HCT116 (cell line): ENCODE measurements at regions not wholly inside any gene's neighbourhood (a gene's known extent, or its start where the extent isn't known, plus 50 kb on each side); places are given as distances from the start of the nearest gene placed in this dataset.

Experiments used
- ATAC-seq: fragments of 200-7000 bp; cut with Tn5 transposase; 2 replicates; pipeline ENCODE4 v1.9.1; 2020; ENCODE audit warnings: mild to moderate bottlenecking, moderate library complexity
- BruUV-seq: library from RNA; stranded (reverse); fragments of 400-500 nt; replicated peaks from 2 replicates; lab custom pipeline; 2021; lab: Mats Ljungman, UMichigan
- CTCF ChIA-PET: fragments of 300-600 bp; sonication (Branson Sonifier 250); formaldehyde crosslinking; loops from one replicate; lab custom pipeline; 2021; ENCODE audit warnings: antibody characterized with exemption; lab: Charles Lee
- POLR2A ChIA-PET: fragments of 300-600, 350-600 bp; sonication (Branson Sonifier 250); formaldehyde crosslinking; loops from one replicate; lab custom pipeline; 2021; ENCODE audit warnings: antibody characterized with exemption; lab: Charles Lee
- RAD21 ChIA-PET, 2 experiments: fragments of 300-600 bp; sonication (Branson Sonifier 250); formaldehyde crosslinking; loops; one replicate each; lab custom pipeline; 2023; ENCODE audit warnings: low total read pairs in 2 of 2; ENCODE audit not compliant: uncharacterized antibody in 2 of 2, unreplicated experiment in 2 of 2, low non-redundant PET in 1 of 2; lab: Charles Lee
- DNase-seq: peaks from one replicate; pipeline ENCODE4 v3.0.0-alpha.2; 2010; ENCODE audit warnings: low read depth, low spot score
- H2AFZ ChIP-seq: fragments of 200-600 bp; shearing (Covaris generic), sonication (generic); 2 replicates; pipeline ENCODE4 v1.6.1; 2017; ENCODE audit warnings: low read depth, mixed run types, mixed read lengths, antibody characterized with exemption, low read length; ENCODE audit not compliant: poor library complexity, severe bottlenecking
- H3K27ac ChIP-seq: 2 replicates; pipeline ENCODE4 v1.5.1; 2012; ENCODE audit warnings: low read depth, low read length
- H3K27me3 ChIP-seq: fragments of 200-600 bp; sonication (generic); 2 replicates; pipeline ENCODE4 v1.6.1; 2016; ENCODE audit warnings: mixed run types, low read length, mixed read lengths; ENCODE audit not compliant: insufficient read depth
- H3K36me3 ChIP-seq, 2 experiments: fragments of 200-500 bp in 1 of 2; fragments of 200-600 bp in 1 of 2; sonication (Bioruptor generic) in 1 of 2; sonication (generic) in 1 of 2; 2 replicates each; pipeline versions ENCODE4 v1.5.1 to v1.6.1; 2014 to 2016; ENCODE audit warnings: low read length in 2 of 2, inconsistent platforms in 1 of 2, mixed read lengths in 1 of 2, mixed run types in 1 of 2; ENCODE audit not compliant: insufficient read depth in 2 of 2, control insufficient read depth in 1 of 2
- H3K4me1 ChIP-seq, 2 experiments: fragments of 200-600 bp in 1 of 2; sonication (generic) in 1 of 2; 2 replicates each; pipeline versions ENCODE4 v1.5.1 to v1.6.1; 2012 to 2017; ENCODE audit warnings: low read length in 2 of 2, inconsistent platforms in 1 of 2, mild to moderate bottlenecking in 1 of 2, mixed read lengths in 1 of 2, mixed run types in 1 of 2, moderate library complexity in 1 of 2; ENCODE audit not compliant: insufficient read depth in 2 of 2, control insufficient read depth in 1 of 2
- H3K4me2 ChIP-seq: fragments of 200-600 bp; sonication (generic); 2 replicates; pipeline ENCODE4 v1.6.1; 2017; ENCODE audit warnings: mixed run types, low read length, mixed read lengths
- H3K4me3 ChIP-seq, 2 experiments: fragments of 200-600 bp in 1 of 2; sonication (generic) in 1 of 2; replicated peaks in 1 of 2; 2 replicates each; pipeline ENCODE4 v1.5.1; 2011 to 2016; ENCODE audit warnings: low read length in 2 of 2, control low read depth in 1 of 2, low read depth in 1 of 2, mild to moderate bottlenecking in 1 of 2, mixed read lengths in 1 of 2, mixed run types in 1 of 2
- H3K79me2 ChIP-seq: fragments of 200-600 bp; sonication (generic); 2 replicates; pipeline ENCODE4 v1.6.1; 2017; ENCODE audit warnings: mild to moderate bottlenecking, mixed run types, low read length, moderate library complexity, mixed read lengths; ENCODE audit not compliant: insufficient read depth
- H3K9ac ChIP-seq: fragments of 200-600 bp; sonication (generic); 2 replicates; pipeline ENCODE4 v1.6.1; 2016; ENCODE audit warnings: low read length, mixed read lengths
- H3K9me2 ChIP-seq: fragments of 200-600 bp; sonication (generic), shearing (Covaris generic); 2 replicates; pipeline ENCODE4 v1.6.1; 2017; ENCODE audit warnings: mixed run types, mild to moderate bottlenecking, moderate library complexity; ENCODE audit not compliant: insufficient read depth
- H3K9me3 ChIP-seq, 2 experiments: fragments of 200-500 bp in 1 of 2; fragments of 200-600 bp in 1 of 2; sonication (Bioruptor generic) in 1 of 2; sonication (generic) in 1 of 2; 2 replicates each; pipeline ENCODE4 v1.6.1; 2014 to 2017; ENCODE audit warnings: low read length in 2 of 2, mixed read lengths in 2 of 2, inconsistent platforms in 1 of 2, low read depth in 1 of 2, mild to moderate bottlenecking in 1 of 2, mixed run types in 1 of 2, moderate library complexity in 1 of 2; ENCODE audit not compliant: control insufficient read depth in 1 of 2, insufficient read depth in 1 of 2
- H4K20me1 ChIP-seq: fragments of 200-600 bp; sonication (generic), shearing (Covaris generic); 2 replicates; pipeline ENCODE4 v1.6.1; 2017; ENCODE audit warnings: mixed run types, mild to moderate bottlenecking, moderate library complexity; ENCODE audit not compliant: insufficient read depth
- CEBPB ChIP-seq: IDR thresholded peaks from 2 replicates; pipeline ENCODE4 v1.6.1; 2012; ENCODE audit warnings: low read depth
- CTCF ChIP-seq, 3 experiments: fragments of 200-600 bp in 1 of 3; sonication (generic) in 1 of 3; IDR thresholded peaks in 2 of 3; conservative IDR thresholded peaks in 1 of 3; 2 replicates each; pipeline ENCODE4 v1.5.1; 2012 to 2017; ENCODE audit warnings: low read depth in 2 of 3, low read length in 2 of 3, antibody characterized with exemption in 1 of 3, borderline replicate concordance in 1 of 3, control low read depth in 1 of 3, mild to moderate bottlenecking in 1 of 3, mixed read lengths in 1 of 3, mixed run types in 1 of 3, moderate library complexity in 1 of 3; ENCODE audit not compliant: insufficient read depth in 1 of 3
- EGR1 ChIP-seq: IDR thresholded peaks from 2 replicates; pipeline ENCODE4 v1.6.1; 2012; ENCODE audit warnings: low read depth
- EZH2 ChIP-seq: fragments of 200-600 bp; sonication (generic); IDR thresholded peaks from 2 replicates; pipeline ENCODE4 v1.6.1; 2017; ENCODE audit warnings: antibody characterized with exemption, mixed run types
- EZH2phosphoT487 ChIP-seq: fragments of 200-600 bp; IDR thresholded peaks from 2 replicates; pipeline ENCODE4 v1.6.1; 2018; ENCODE audit warnings: antibody characterized with exemption, borderline replicate concordance
- MAX ChIP-seq: IDR thresholded peaks from 2 replicates; pipeline ENCODE4 v1.6.1; 2012
- POLR2A ChIP-seq: IDR thresholded peaks from 2 replicates; pipeline ENCODE4 v1.7.0; 2011; ENCODE audit warnings: borderline replicate concordance; ENCODE audit not compliant: insufficient read depth, insufficient read length; ENCODE audit errors: extremely low read depth
- RAD21 ChIP-seq: IDR thresholded peaks from 2 replicates; pipeline ENCODE4 v1.6.1; 2012; ENCODE audit warnings: low read depth, mild to moderate bottlenecking
- REST ChIP-seq: IDR thresholded peaks from 2 replicates; pipeline ENCODE4 v1.6.1; 2012; ENCODE audit warnings: low read depth
- SIN3A ChIP-seq: IDR thresholded peaks from 2 replicates; pipeline ENCODE4 v1.6.1; 2012; ENCODE audit warnings: low read depth
- SP1 ChIP-seq: IDR thresholded peaks from 2 replicates; pipeline ENCODE4 v1.6.1; 2012; ENCODE audit warnings: low read depth
- YY1 ChIP-seq: IDR thresholded peaks from 2 replicates; pipeline ENCODE4 v1.6.1; 2011; ENCODE audit warnings: low read length, low read depth, moderate library complexity, mild to moderate bottlenecking; ENCODE audit not compliant: insufficient replicate concordance; ENCODE audit errors: extremely low read depth
- ZBTB33 ChIP-seq: IDR thresholded peaks from 2 replicates; pipeline ENCODE4 v1.6.1; 2011; ENCODE audit warnings: mild to moderate bottlenecking, low read length, moderate library complexity; ENCODE audit not compliant: insufficient replicate concordance; ENCODE audit errors: extremely low read depth
- ZNF274 ChIP-seq: fragments of 200-500 bp; sonication (Bioruptor generic); IDR thresholded peaks from 2 replicates; pipeline ENCODE4 v1.6.1; 2014; ENCODE audit warnings: mild to moderate bottlenecking, low read depth, low read length, inconsistent platforms
- intact Hi-C: fragments of 100-400 bp; cut with micrococcal nuclease; formaldehyde crosslinking; loops from 2 replicates; pipeline ENCODE4 v1.10.0; 2022

- Histone ChIP-seq H3K79me2 (no peaks in the 10 kb centered on the region), H3K27ac (no peak overlapping the region), H3K9me3 (no peaks in the 10 kb centered on the region), H2AFZ (no peak overlapping the region), H3K27me3 (no peaks in the 10 kb centered on the region), H4K20me1 (no peaks in the 10 kb centered on the region), H3K9me2 (no peaks in the 10 kb centered on the region), H3K4me2 (no peak overlapping the region), H3K9ac (no peak overlapping the region), H3K4me3 (no peak overlapping the region), H3K4me1 (no peaks in the 10 kb centered on the region), H3K36me3 (no peaks in the 10 kb centered on the region)
- ATAC-seq = peak; percentile 63
- ChIA-PET RAD21 (no interaction called here), POLR2A (no interaction called here), CTCF (no interaction called here)
- no peak for TF ChIP-seq YY1
- TF ChIP-seq CTCF (IDR thresholded peaks at IDR 0.05 in 2 of 3, conservative IDR thresholded peaks at IDR 0.05 in 1 of 3; ENCODE audit: borderline replicate concordance in 1 of 3, insufficient read depth in 1 of 3, low read depth in 2 of 3, low read length in 2 of 3) = peak in 2 of 3 experiments; percentile 27 to 41; a peak in 3 of 6 replicates
- no peak for TF ChIP-seq EZH2
- TF ChIP-seq MAX = no peak
- no peak for TF ChIP-seq REST
- no peak for TF ChIP-seq ZNF274
- no peak for TF ChIP-seq EGR1
- TF ChIP-seq RAD21 = peak; percentile 40
- TF ChIP-seq CEBPB = no peak
- no peak for TF ChIP-seq SIN3A
- no peak for TF ChIP-seq SP1
- no peak for TF ChIP-seq ZBTB33
- TF ChIP-seq EZH2phosphoT487 = no peak
- TF ChIP-seq POLR2A = no peak
- peak; percentile 3 for DNase-seq
- BruUV-seq = no TSS peak
- intact Hi-C loops = no loop called here
Observed at GRCh38 chr4:129972257-129972656, 876.3 kb downstream of the C4orf33 start.
